ENCODE measurements at regions not wholly inside any gene's neighbourhood (a gene's known extent, or its start where the extent isn't known, plus 50 kb on each side); places are given as distances from the start of the nearest gene placed in this dataset.
"Not testable (repeated sequence)": the region's sequence is repeated elsewhere in the genome, so short reads cannot be mapped to it uniquely, and the experiment has no call there.

GRCh38 chr16:62261760-62262159 is 225.5 kb upstream of the CDH8 start:
- no peaks in the 10 kb centered on the region for H3K9me3 ChIP-seq
- no peak for DNase-seq (ENCODE audit: low spot score)
- TF ChIP-seq POLR2AphosphoS5 (IDR thresholded peaks at IDR 0.05) (no peak), CTCF (IDR thresholded peaks at IDR 0.05) (no peak), POLR2A (IDR thresholded peaks at IDR 0.05) (no peak)
- H3K4me3 ChIP-seq = no peak overlapping the region
- WGBS = 95% methylated on average over 3 of the region's 3 CpGs
- intact Hi-C loops (cut with DNase I) = no loop called here
- H3K27ac ChIP-seq = no peak overlapping the region
- no peaks in the 10 kb centered on the region for H3K27me3 ChIP-seq (replicated peaks; ENCODE audit: insufficient read depth)
- no peaks in the 10 kb centered on the region for H3K36me3 ChIP-seq
- no peaks in the 10 kb centered on the region for H3K4me1 ChIP-seq (replicated peaks)

GRCh38 chr16:62258931-62259435 is 222.7 kb upstream of the CDH8 start:
- DNase-seq (ENCODE audit: low spot score); H3K27ac ChIP-seq; H3K9me3 ChIP-seq; intact Hi-C loops (cut with DNase I); H3K4me3 ChIP-seq; H3K4me1 ChIP-seq (replicated peaks); H3K36me3 ChIP-seq; H3K27me3 ChIP-seq (replicated peaks; ENCODE audit: insufficient read depth): not testable (repeated sequence)
- 88% methylated on average over 2 of the region's 2 CpGs for WGBS

GRCh38 chr16:62256406-62256805 is 220.2 kb upstream of the CDH8 start:
- Histone ChIP-seq H3K4me3 (no peak overlapping the region), H3K36me3 (no peaks in the 10 kb centered on the region), H3K4me1 (replicated peaks) (no peaks in the 10 kb centered on the region), H3K27ac (no peak overlapping the region), H3K9me3 (no peaks in the 10 kb centered on the region), H3K27me3 (replicated peaks; ENCODE audit: insufficient read depth) (no peaks in the 10 kb centered on the region)
- DNase-seq (ENCODE audit: low spot score) = no peak
- 28% methylated on average over 2 of the region's 2 CpGs for WGBS
- intact Hi-C loops (cut with DNase I) = no loop called here
- TF ChIP-seq CTCF (IDR thresholded peaks at IDR 0.05) (no peak), POLR2A (IDR thresholded peaks at IDR 0.05) (no peak), POLR2AphosphoS5 (IDR thresholded peaks at IDR 0.05) (no peak)

GRCh38 chr16:62254847-62255246 is 218.6 kb upstream of the CDH8 start:
- DNase-seq (ENCODE audit: low spot score) = no peak
- no peaks in the 10 kb centered on the region for H3K27me3 ChIP-seq (replicated peaks; ENCODE audit: insufficient read depth)
- no peak overlapping the region for H3K4me3 ChIP-seq
- intact Hi-C loops (cut with DNase I) = no loop called here
- no peaks in the 10 kb centered on the region for H3K36me3 ChIP-seq
- TF ChIP-seq POLR2A (IDR thresholded peaks at IDR 0.05) = no peak
- no peak for TF ChIP-seq POLR2AphosphoS5 (IDR thresholded peaks at IDR 0.05)
- TF ChIP-seq CTCF (IDR thresholded peaks at IDR 0.05) = no peak
- H3K4me1 ChIP-seq (replicated peaks) = no peaks in the 10 kb centered on the region
- H3K27ac ChIP-seq = no peak overlapping the region
- H3K9me3 ChIP-seq = no peaks in the 10 kb centered on the region

- no peak overlapping the region for H3K4me3 ChIP-seq
- H3K36me3 ChIP-seq = no peaks in the 10 kb centered on the region
- no peaks in the 10 kb centered on the region for H3K27me3 ChIP-seq (replicated peaks; ENCODE audit: insufficient read depth)
- WGBS = 32% methylated on average over 5 of the region's 5 CpGs
- intact Hi-C loops (cut with DNase I) = no loop called here
- no peak for DNase-seq (ENCODE audit: low spot score)
- TF ChIP-seq POLR2A (IDR thresholded peaks at IDR 0.05) (no peak), CTCF (IDR thresholded peaks at IDR 0.05) (no peak), POLR2AphosphoS5 (IDR thresholded peaks at IDR 0.05) (no peak)
- no peaks in the 10 kb centered on the region for H3K9me3 ChIP-seq
- H3K4me1 ChIP-seq (replicated peaks) = no peaks in the 10 kb centered on the region
- H3K27ac ChIP-seq = no peak overlapping the region
These were observed 218.1 kb upstream of the CDH8 start for GRCh38 chr16:62254372-62254771.

All from prostate gland (tissue), 2 donors.